PFSK-1 (cell line): ENCODE measurements at regions not wholly inside any gene's neighbourhood (a gene's known extent, or its start where the extent isn't known, plus 50 kb on each side); places are given as distances from the start of the nearest gene placed in this dataset.

ENCODE experiments used
- POLR2AphosphoS5 ChIP-seq: IDR thresholded peaks from 2 replicates; pipeline ENCODE4 v1.6.1; 2012; ENCODE audit warnings: low read depth, mild to moderate bottlenecking, control low read depth, low read length, moderate library complexity
- REST ChIP-seq, 2 experiments: IDR thresholded peaks; 2 replicates each; pipeline versions ENCODE4 v1.6.1 to v1.8.0; 2011 to 2012; ENCODE audit warnings: low read depth in 2 of 2, low read length in 2 of 2, control low read depth in 1 of 2, inconsistent platforms in 1 of 2, mild to moderate bottlenecking in 1 of 2, moderate library complexity in 1 of 2; ENCODE audit not compliant: insufficient read depth in 1 of 2
- SIN3A ChIP-seq: IDR thresholded peaks from 2 replicates; pipeline ENCODE4 v1.6.1; 2012; ENCODE audit warnings: mild to moderate bottlenecking, low read length, moderate library complexity, borderline replicate concordance; ENCODE audit not compliant: insufficient read depth

GRCh38 chr13:88637935-88638334, 966.8 kb downstream of the SLITRK5 start:
- no peak for TF ChIP-seq POLR2AphosphoS5
- TF ChIP-seq REST (IDR thresholded peaks at IDR 0.05; ENCODE audit: insufficient read depth in 1 of 2, low read depth in 2 of 2, low read length in 2 of 2) = no peak
- TF ChIP-seq SIN3A = no peak
